Large intestine (tissue), 3 donors: ENCODE measurements at regions not wholly inside any gene's neighbourhood (a gene's known extent, or its start where the extent isn't known, plus 50 kb on each side); places are given as distances from the start of the nearest gene placed in this dataset.

Experiments used
- DNase-seq, 2 donors: peaks; one replicate each; pipeline versions ENCODE4 v3.0.0 to v3.0.0-alpha.2; 2013
- H3K27ac ChIP-seq: one replicate; pipeline ENCODE4 v1.5.1; 2013; ENCODE audit warnings: low read length
- H3K27me3 ChIP-seq: 2 replicates; pipeline ENCODE4 v1.6.1; 2013; ENCODE audit warnings: low read length; ENCODE audit not compliant: control insufficient read depth, insufficient read depth
- H3K36me3 ChIP-seq: 2 replicates; pipeline ENCODE4 v1.6.1; 2013; ENCODE audit warnings: low read length; ENCODE audit not compliant: control insufficient read depth, insufficient read depth
- H3K4me1 ChIP-seq: one replicate; pipeline ENCODE4 v1.6.1; 2013; ENCODE audit warnings: low read length; ENCODE audit not compliant: control insufficient read depth, insufficient read depth
- H3K4me3 ChIP-seq: one replicate; pipeline ENCODE4 v1.5.1; 2013; ENCODE audit warnings: low read length
- H3K9me3 ChIP-seq: one replicate; pipeline ENCODE4 v1.6.1; 2013; ENCODE audit warnings: mild to moderate bottlenecking, low read depth, low read length, moderate library complexity; ENCODE audit not compliant: control insufficient read depth
- WGBS: methylation state at CpG from one replicate; pipeline ENCODE4 v1.1.5; 2013; ENCODE audit warnings: low lambda C conversion rate; ENCODE audit not compliant: insufficient coverage; 5-methylcytosine and 5-hydroxymethylcytosine counted together

GRCh38 chr3:117281371-117281770 is 571.8 kb downstream of the TUSC7 start:
- DNase-seq, result no peak
- H3K27me3 ChIP-seq, result no peaks in the 10 kb centered on the region
- no peaks in the 10 kb centered on the region for H3K9me3 ChIP-seq
- WGBS, result 100% methylated on average over 1 of the region's 3 CpGs
- H3K4me3 ChIP-seq, result no peak overlapping the region
- peaks cover 15% of the 10 kb centered on the region for H3K4me1 ChIP-seq
- no peaks in the 10 kb centered on the region for H3K36me3 ChIP-seq
- no peak overlapping the region for H3K27ac ChIP-seq

GRCh38 chr3:117282566-117282965 is 573.0 kb downstream of the TUSC7 start:
- H3K27ac ChIP-seq, result no peak overlapping the region
- no CpG with 5 or more reads among the region's 4 CpGs for WGBS
- no peaks in the 10 kb centered on the region for H3K27me3 ChIP-seq
- peaks cover 15% of the 10 kb centered on the region for H3K4me1 ChIP-seq
- no peak for DNase-seq
- H3K36me3 ChIP-seq, result no peaks in the 10 kb centered on the region
- H3K9me3 ChIP-seq, result no peaks in the 10 kb centered on the region
- no peak overlapping the region for H3K4me3 ChIP-seq

DNA sequence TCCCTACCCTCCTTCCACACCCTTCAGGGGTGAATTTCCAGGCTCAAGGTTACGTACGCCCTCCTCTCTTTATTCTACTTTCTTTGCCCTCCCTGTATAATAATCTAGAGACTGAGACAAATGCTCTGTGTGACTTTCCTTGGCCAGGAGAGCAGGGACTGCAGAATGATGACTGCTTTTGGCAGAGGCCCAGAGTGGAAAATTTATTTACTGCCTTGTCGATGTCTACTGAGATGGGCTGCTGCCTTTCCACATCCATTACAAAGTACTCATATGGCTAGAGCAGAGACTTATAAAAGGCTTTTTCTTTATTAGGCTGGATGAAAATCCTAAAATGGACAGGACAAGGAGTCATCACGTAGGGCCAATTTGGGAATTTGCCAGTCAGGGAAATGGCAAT is 576.2 kb downstream of the TUSC7 start:
- Histone ChIP-seq H3K4me1 (no peaks in the 10 kb centered on the region), H3K9me3 (no peaks in the 10 kb centered on the region), H3K36me3 (no peaks in the 10 kb centered on the region), H3K4me3 (no peak overlapping the region), H3K27ac (no peak overlapping the region), H3K27me3 (no peaks in the 10 kb centered on the region)
- WGBS, result no CpG with 5 or more reads among the region's 4 CpGs
- DNase-seq, result no peak

DNA sequence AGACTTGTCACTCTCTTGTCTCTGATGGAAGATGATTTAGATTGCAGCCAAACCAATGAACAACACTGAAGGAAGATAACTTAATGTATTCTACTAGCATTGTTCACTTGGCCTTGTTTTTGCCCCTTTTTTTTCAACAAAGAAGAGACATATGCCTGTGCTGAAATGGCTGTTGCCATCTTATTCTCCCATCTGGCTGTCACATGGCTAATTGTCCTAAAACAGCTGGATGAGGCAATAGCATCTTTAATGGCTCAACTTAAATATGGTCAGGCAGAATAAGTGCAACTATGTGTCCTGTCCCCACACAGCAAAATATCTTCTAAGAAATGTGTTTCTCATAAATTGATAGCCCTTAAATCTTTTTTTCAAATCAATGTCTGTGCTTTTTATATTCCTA is 576.9 kb downstream of the TUSC7 start:
- no peak for DNase-seq
- Histone ChIP-seq H3K27ac (no peak overlapping the region), H3K36me3 (no peaks in the 10 kb centered on the region), H3K27me3 (no peaks in the 10 kb centered on the region), H3K9me3 (no peaks in the 10 kb centered on the region), H3K4me1 (no peaks in the 10 kb centered on the region), H3K4me3 (no peak overlapping the region)

DNA sequence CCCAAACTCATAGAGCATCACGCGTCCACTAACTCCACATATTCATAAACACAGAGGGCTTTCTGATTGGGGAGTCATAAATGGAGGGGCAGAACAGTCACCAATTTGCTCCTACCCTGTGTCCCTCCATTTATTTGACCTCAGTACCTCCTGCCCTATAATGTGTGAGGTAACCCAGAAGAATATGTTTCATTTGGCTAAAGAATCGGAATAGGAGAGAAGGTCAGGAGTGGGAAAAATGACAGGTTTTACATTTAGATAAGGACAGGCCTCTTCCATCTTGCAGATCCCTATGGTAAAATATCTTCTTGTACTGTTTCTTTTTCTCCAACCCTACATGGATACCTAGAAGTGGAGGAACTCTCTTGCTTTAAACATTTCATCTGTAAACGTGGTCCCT is 578.0 kb downstream of the TUSC7 start:
- Histone ChIP-seq H3K4me1 (no peaks in the 10 kb centered on the region), H3K36me3 (no peaks in the 10 kb centered on the region), H3K4me3 (no peak overlapping the region), H3K27me3 (no peaks in the 10 kb centered on the region), H3K9me3 (no peaks in the 10 kb centered on the region), H3K27ac (no peak overlapping the region)
- no peak for DNase-seq
- WGBS, result 94% methylated on average over 2 of the region's 4 CpGs

DNA sequence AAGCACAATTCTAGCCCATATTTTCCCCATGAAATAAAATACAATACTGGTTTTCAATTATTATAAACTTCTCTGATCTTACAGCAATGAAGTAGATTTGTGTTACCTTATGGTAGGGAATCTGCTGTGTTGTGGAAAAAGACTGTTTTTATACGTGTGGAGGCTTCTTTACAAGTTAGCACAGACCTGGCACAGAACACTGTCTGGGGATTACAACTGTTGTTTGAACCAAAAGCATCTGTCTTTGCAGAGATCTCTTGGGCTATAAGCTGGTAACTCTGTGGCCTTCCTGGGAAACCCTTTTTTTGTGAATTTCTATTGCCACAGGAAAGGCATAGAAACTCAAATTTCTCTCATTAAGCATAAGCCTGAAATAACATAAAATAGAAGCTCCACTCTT is 581.9 kb downstream of the TUSC7 start:
- WGBS, result no CpG with 5 or more reads among the region's 1 CpG
- H3K4me1 ChIP-seq, result no peaks in the 10 kb centered on the region
- H3K9me3 ChIP-seq, result no peaks in the 10 kb centered on the region
- H3K27ac ChIP-seq, result no peak overlapping the region
- H3K27me3 ChIP-seq, result no peaks in the 10 kb centered on the region
- no peaks in the 10 kb centered on the region for H3K36me3 ChIP-seq
- H3K4me3 ChIP-seq, result no peak overlapping the region
- no peak for DNase-seq

DNA sequence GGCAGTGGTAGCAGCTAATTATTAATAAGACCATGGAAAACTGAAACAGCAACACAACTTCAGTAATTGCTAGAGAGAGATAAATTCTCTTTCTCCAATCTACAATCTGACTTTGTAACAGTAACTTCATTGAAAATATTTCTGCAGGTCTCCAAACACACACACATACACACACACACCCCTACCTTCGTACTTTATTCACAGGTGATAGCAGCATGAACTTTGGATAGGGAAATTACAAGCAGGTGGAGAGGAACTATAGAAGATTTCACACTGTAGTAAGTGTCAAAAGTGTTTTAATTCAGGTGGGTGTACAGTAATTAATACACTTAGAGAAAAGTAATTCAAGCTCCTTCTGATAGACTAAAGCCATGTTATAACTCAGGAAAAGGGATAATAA is 587.5 kb downstream of the TUSC7 start:
- peak; percentile 66 to 88 for DNase-seq
- Histone ChIP-seq H3K4me3 (no peak overlapping the region), H3K4me1 (peaks cover 9% of the 10 kb centered on the region), H3K27ac (peak overlapping the region; percentile 68), H3K36me3 (no peaks in the 10 kb centered on the region), H3K9me3 (no peaks in the 10 kb centered on the region), H3K27me3 (no peaks in the 10 kb centered on the region)
- no CpG with 5 or more reads among the region's 1 CpG for WGBS

DNA sequence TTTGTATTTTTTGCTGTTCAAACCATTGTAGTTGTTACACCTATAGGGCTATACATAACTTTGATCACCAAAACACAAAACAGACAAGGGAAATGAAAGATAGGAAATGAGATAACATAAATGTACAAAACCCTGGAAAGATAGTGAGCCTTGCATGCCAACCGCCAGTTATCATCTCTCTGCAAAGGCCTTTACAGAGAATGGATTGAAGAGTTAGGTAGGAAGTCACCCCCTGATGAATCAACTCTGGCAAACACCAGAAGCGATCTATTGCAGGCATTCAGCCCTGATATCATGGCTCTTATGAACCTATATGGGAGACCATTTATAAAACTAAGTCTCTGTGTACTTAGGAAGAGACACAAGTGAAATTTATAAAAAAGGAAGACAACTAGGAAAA is 588.0 kb downstream of the TUSC7 start:
- no CpG with 5 or more reads among the region's 2 CpGs for WGBS

DNA sequence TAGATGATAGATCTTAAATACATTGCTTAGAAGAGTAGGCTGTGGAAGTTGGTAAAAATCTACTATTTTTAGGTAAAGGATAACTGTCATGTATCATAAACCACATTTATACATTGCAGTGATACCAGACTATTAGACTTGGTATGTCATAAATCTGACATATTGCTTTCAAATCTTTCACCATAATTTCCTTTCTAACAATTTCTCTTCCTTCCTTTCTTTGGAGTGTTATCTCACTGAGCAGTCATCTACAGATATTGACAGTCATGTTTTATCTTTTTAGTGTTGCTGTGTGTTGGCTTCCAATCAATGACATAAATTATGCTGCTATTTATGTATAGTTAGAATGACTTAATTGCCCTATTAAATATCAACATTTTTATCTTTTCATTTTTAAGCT is 588.7 kb downstream of the TUSC7 start:
- Histone ChIP-seq H3K4me3 (no peak overlapping the region), H3K27me3 (no peaks in the 10 kb centered on the region), H3K27ac (no peak overlapping the region), H3K9me3 (no peaks in the 10 kb centered on the region), H3K4me1 (peaks cover 9% of the 10 kb centered on the region), H3K36me3 (no peaks in the 10 kb centered on the region)
- DNase-seq, result no peak

More for the DNA sequence above, 588.0 kb downstream of the TUSC7 start:
- Histone ChIP-seq H3K36me3 (no peaks in the 10 kb centered on the region), H3K27me3 (no peaks in the 10 kb centered on the region), H3K27ac (peak overlapping the region; percentile 68), H3K4me3 (no peak overlapping the region), H3K4me1 (peaks cover 9% of the 10 kb centered on the region), H3K9me3 (no peaks in the 10 kb centered on the region)
- no peak for DNase-seq

DNA sequence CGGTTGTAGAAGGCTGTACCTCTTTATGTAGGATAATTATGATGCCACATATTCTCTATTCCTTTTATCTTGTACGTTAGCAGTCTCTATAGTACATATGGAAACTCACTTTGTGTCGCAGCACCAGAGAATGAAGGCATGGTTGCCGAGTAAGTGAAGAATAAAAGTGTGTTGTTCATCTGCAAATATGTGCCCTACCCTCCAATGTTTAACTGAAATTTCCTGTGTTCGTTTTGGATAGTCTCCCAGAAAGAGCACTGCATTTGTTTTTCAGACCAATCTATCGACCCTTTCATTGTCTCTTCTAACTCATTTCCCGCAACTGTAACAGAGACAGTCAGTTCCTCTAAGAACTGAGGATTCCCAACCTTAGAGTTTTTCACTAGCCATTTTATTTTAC is 592.8 kb downstream of the TUSC7 start:
- H3K27me3 ChIP-seq, result no peaks in the 10 kb centered on the region
- H3K9me3 ChIP-seq, result no peaks in the 10 kb centered on the region
- no peak overlapping the region for H3K4me3 ChIP-seq
- no peaks in the 10 kb centered on the region for H3K36me3 ChIP-seq
- whole genome bisulfite sequencing, result 70% methylated on average over 2 of the region's 7 CpGs
- H3K27ac ChIP-seq, result no peak overlapping the region
- DNase-seq, result no peak
- peaks cover 9% of the 10 kb centered on the region for H3K4me1 ChIP-seq

DNA sequence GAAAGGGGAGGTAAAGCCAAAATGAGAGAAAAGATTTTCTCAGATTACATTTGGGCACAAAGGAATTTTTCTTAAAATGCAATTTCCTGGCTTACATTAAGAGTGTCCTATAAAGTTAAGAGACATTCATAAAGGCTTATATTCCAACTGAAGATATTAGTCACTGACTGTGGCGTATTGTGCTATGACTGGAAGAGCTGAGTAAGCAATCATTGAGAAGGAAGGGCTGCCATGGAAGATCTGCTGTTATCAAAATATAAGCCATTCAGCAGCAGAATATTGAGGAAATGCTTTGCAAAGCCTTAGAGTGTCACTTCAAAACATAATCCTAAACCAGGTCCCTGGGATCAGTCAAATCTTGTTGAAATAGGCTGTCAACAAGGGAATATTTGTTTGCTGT is 593.9 kb downstream of the TUSC7 start:
- no peaks in the 10 kb centered on the region for H3K9me3 ChIP-seq
- no peak for DNase-seq
- no peak overlapping the region for H3K27ac ChIP-seq
- H3K4me3 ChIP-seq, result no peak overlapping the region
- 67% methylated on average over 1 of the region's 1 CpG for WGBS
- no peaks in the 10 kb centered on the region for H3K36me3 ChIP-seq
- H3K4me1 ChIP-seq, result peaks cover 5% of the 10 kb centered on the region
- no peaks in the 10 kb centered on the region for H3K27me3 ChIP-seq
